ENCODE measurements at regions not wholly inside any gene's neighbourhood (a gene's known extent, or its start where the extent isn't known, plus 50 kb on each side); places are given as distances from the start of the nearest gene placed in this dataset.

DNA sequence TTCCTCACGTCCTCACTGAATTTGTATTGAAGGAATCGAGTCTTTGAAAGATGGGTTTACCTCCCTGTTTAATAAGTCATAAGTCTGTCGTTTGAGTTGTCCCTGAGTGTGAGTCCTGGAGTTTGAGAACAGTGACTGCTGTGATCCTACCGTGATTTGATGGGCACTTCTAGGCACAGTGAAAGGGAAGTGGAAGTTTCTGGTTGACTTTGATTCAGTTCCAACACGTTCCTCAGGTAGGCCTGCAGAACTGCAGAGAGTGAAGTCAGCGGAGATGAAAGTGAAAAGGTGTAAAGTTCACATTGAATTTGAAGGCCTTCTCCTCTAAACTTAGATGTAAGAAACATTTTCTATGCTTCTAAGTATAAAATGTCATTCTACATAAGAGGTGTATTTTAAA, 52.9 kb upstream of the ACKR3 start:
- Histone ChIP-seq H3K27me3 (ENCODE audit: control insufficient read depth in 3 of 3, insufficient read depth in 3 of 3, low read length in 2 of 3) (no peaks in the 10 kb centered on the region), H3K9ac (ENCODE audit: insufficient read depth in 1 of 2, low read length in 2 of 2) (no peak overlapping the region), H3K4me1 (ENCODE audit: control insufficient read depth in 5 of 5, insufficient read depth in 5 of 5, low read length in 5 of 5) (peaks cover 0 to 23% (median 7%) of the 10 kb centered on the region in 5 donors), H3K4me3 (no peak overlapping the region), H3K27ac (ENCODE audit: low read depth in 1 of 2, low read length in 1 of 2) (no peak overlapping the region), H3K9me3 (ENCODE audit: control insufficient read depth in 4 of 4, insufficient read depth in 3 of 4, low read length in 3 of 4) (no peaks in the 10 kb centered on the region), H3K36me3 (ENCODE audit: control insufficient read depth in 4 of 4, insufficient read depth in 4 of 4, low read length in 4 of 4) (no peaks in the 10 kb centered on the region)
- WGBS, 2 donors, result 77 to 79% methylated on average over 6 of the region's 6 CpGs
- TF ChIP-seq, protein P1, sequence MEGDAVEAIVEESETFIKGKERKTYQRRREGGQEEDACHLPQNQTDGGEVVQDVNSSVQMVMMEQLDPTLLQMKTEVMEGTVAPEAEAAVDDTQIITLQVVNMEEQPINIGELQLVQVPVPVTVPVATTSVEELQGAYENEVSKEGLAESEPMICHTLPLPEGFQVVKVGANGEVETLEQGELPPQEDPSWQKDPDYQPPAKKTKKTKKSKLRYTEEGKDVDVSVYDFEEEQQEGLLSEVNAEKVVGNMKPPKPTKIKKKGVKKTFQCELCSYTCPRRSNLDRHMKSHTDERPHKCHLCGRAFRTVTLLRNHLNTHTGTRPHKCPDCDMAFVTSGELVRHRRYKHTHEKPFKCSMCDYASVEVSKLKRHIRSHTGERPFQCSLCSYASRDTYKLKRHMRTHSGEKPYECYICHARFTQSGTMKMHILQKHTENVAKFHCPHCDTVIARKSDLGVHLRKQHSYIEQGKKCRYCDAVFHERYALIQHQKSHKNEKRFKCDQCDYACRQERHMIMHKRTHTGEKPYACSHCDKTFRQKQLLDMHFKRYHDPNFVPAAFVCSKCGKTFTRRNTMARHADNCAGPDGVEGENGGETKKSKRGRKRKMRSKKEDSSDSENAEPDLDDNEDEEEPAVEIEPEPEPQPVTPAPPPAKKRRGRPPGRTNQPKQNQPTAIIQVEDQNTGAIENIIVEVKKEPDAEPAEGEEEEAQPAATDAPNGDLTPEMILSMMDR (IDR thresholded peaks at IDR 0.05; ENCODE audit: control extremely low read depth, extremely low read depth), result no peak
- DNase-seq, result no peak
- no peak for ATAC-seq (ENCODE audit: insufficient read depth, low FRiP score)

- ATAC-seq (ENCODE audit: insufficient read depth, low FRiP score) (no peak), DNase-seq (peak; percentile 46 to 82 (median 82))
- no peaks in the 10 kb centered on the region for H3K27me3 ChIP-seq (ENCODE audit: control insufficient read depth in 3 of 3, insufficient read depth in 3 of 3, low read length in 2 of 3)
- TF ChIP-seq, protein P1 (IDR thresholded peaks at IDR 0.05; ENCODE audit: control extremely low read depth, extremely low read depth), result no peak
- no peaks in the 10 kb centered on the region for H3K36me3 ChIP-seq (ENCODE audit: control insufficient read depth in 4 of 4, insufficient read depth in 4 of 4, low read length in 4 of 4)
- no peak overlapping the region for H3K9ac ChIP-seq (ENCODE audit: insufficient read depth in 1 of 2, low read length in 2 of 2)
- H3K9me3 ChIP-seq (ENCODE audit: control insufficient read depth in 4 of 4, insufficient read depth in 3 of 4, low read length in 3 of 4), result no peaks in the 10 kb centered on the region
- peaks cover 0 to 23% (median 7%) of the 10 kb centered on the region in 5 donors for H3K4me1 ChIP-seq (ENCODE audit: control insufficient read depth in 5 of 5, insufficient read depth in 5 of 5, low read length in 5 of 5)
- 60 to 67% methylated on average over 11 of the region's 11 CpGs for WGBS, 2 donors
- no peak overlapping the region for H3K4me3 ChIP-seq
- H3K27ac ChIP-seq (ENCODE audit: low read depth in 1 of 2, low read length in 1 of 2), result no peak overlapping the region
Measured at GRCh38 chr2:236517251-236518031, 52.2 kb upstream of the ACKR3 start.

Data from lung (tissue), 11 donors.